HG03432 (cell line): ENCODE measurements at regions not wholly inside any gene's neighbourhood (a gene's known extent, or its start where the extent isn't known, plus 50 kb on each side); places are given as distances from the start of the nearest gene placed in this dataset.

Experiments
- ATAC-seq: cut with Tn5 transposase; IDR thresholded peaks from one replicate; pipeline ENCODE4 v1.9.1; 2021; ENCODE audit warnings: mild to moderate bottlenecking, moderate library complexity; ENCODE audit not compliant: unreplicated experiment

DNA sequence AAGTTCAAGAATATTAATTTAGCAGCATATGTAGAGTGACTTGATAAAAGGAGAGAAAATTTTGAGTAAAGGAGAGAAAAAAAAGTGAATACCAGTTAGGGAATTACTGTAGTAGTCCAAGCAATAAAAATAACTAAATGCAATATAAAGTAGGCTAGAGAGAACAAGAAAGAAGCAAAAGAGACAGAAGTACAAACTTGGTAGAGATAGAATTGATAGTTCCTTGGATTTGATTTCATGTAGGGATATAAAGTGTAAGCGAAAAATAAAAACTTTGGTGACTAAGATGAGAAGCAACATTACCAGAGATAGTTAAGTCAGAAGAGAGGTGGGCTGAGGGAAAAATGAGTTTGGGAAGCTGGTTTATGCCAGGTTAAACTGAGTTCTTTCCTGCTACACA lies 252.4 kb downstream of the SEC23A start:
- ATAC-seq, result no peak

DNA sequence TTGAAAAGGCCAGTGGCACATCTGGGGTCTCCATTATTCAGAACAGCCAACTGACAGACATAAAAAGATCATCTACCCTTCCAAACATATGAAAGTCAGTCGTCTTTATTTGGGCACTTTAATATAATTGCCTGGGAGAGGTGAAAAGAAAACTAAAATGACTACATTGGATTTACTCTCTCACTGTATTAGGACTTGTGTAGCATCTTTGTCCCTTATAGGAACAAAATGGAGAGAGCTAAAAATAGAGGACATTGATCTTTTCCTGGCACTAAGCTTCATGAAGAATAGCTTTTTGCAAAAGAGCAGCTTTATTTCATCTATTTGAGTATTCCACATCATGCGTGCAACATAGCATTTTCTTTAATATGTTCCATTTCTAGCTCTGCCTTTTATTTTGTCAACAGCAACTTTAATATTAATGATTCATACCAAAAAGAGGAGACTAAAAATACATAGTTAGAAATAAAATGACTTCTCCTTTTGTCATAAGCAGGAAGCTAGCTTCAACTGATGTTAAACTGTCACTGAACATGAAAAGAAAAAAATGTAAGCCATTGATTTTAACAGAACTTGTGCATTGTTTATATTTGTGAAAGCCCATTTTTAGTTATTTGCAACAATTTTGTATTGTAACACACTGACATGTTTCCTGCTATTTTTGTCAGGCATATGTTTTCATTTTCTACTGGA lies 254.6 kb downstream of the SEC23A start:
- no peak for ATAC-seq

DNA sequence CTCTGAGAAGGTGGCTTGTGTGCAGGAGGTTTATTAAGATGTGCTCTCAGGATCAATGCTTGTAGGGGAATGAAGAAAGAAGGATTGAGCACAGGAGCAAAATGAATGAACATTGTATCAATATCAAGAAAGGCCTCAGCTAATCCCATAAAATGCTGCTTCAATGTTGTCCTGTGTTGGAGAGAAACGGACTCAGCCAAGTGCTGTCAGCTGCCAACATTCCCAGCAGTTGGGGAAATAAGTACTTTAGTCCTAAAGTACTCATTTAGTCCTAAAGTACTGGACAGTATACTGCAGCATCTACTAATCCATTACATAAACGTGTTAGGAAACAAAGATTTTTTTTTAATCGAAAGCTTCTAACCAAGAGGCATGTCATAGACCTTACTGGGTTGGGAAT lies 255.9 kb downstream of the SEC23A start:
- no peak for ATAC-seq

DNA sequence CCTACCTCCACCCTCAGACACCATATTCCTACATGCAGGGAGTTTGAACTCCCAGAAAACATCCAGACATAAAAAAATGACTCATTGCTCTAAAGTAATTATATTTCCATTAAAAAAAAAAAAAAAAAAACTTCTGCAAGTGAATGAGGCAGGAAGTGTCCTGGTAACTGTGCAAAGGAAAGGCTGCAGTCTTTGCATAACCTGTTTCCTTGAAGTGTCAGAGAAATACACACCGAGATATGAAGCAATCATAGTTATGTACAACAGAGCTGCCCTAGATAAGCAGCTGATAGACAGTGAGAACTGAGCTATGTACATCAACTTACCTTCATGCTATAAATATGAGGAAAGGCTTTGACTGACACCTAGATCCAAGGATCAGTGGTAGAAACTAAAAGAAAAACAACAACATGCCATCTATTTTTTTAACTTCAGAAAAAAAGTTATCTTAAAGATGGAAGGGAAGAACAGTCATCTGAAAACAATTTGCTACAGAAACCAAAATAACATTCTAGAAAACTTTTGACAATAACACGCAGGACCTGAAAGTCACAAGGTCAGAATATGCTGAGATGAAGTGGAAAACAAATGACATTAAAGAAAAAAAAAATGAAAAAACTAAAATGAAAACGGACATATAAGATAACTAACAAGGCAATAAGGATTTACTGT lies 263.2 kb downstream of the SEC23A start:
- ATAC-seq, result no peak

DNA sequence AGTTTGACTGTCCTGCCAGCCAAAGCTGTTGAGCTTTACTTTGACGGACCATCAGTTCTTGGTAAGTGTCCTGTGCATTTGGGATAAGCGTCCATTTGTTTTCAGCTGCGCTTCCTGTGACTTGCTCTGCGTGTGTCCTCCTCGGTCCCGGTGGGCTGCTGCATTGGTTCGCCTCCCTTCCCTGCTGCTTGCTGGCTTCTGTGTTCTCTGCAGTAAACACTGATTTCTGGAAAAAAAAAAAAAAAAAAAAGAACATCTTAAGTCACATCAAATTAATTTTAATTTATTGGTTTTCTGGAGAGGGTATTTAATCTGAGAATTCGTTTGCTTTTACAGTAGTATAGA lies 264.1 kb downstream of the SEC23A start:
- no peak for ATAC-seq

DNA sequence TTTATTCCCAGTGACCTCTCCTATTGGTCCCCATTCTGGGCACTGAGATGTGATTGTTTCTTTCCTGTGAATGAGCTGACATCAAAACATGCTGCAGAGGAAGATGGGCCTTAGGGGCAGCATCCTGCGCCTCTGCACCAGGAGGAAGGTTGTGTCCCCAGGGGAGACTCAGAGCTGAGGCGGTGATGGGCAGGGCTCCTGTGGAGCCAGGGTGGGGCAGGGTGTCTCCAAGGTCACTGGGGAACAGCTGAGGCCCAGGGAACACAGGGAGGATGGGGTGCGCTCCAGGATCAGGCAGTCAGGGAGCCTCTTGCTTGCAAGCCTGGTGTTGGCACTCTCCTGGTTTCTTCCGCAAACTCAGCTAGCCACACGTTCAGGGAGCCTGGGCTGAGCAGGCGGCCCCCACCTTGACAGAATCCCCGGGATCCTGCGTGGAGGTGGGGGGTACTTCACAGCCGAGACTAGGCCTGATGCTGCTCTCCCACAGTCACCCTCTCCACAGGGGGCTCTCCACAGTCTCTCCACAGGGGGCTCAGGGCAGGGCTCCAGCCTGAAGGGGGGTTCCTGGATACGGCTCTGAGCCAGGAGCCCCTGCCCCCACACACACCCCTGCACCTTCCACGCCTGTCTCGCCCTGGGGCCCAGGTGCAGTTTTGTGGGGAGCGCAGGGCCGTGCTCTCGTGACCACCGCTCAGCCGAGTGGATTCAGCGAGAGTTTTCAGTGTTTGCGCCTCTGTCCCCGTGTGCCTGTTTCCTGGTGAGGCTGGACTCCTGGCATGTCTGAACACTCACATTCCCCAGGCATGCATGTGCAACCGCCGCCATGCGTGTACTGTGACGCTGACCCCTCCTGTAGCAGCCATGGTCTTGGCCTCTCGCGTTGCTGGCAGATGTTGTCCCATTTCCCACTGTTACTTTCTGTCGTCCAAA lies 264.7 kb downstream of the SEC23A start:
- ATAC-seq, result no peak

DNA sequence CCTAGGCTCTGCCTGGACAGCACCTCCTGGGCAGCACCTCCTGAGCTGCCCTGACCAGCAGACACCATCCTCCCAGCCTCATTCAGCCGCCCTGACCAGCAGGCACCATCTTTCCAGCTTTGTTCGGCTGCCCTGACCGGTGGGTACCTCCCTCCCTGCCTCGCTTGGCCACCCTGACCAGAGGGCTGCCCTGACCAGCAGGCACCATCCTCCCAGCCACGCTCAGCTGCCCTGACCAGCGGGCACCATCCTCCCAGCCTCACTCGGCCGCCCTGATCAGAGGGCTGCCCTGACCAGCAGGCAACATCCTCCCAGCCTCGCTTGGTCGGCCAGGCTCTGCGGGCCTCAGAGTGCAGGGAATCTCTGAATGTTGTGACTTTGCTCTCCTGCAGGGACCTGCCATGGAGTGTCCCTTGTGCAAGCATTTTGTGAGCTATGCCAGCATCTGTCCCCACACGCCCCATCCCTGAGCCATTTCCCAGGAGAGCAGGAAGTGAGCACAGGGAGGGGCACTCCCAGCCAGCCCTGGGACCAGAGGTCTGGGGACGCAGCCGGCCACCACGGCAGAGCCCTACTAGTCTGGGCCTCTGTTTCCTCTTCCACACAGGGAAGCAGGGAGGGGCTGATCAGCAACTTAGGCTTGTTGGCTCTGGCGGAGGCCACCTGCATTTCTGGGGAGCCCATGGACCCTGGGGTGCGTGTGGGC lies 265.5 kb downstream of the SEC23A start:
- no peak for ATAC-seq

DNA sequence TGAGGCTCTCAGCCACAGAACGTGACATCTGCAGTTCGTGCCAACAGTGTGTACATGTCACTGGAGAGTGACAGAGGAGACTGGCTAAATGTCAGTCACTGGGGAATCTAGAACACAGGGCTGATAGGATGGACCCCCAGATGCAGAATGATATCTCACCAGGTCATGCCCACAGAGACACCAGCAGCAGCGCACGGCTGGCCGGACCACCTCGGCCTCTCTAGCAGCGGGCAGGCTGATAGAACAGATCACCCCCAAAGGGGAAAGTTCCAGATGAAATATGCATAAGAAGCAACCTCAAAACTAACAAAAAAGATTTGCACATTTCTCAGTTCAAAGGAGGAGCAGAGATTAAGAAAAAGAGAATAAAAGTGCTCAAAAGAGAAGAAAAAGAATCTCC lies 266.5 kb downstream of the SEC23A start:
- ATAC-seq, result no peak

DNA sequence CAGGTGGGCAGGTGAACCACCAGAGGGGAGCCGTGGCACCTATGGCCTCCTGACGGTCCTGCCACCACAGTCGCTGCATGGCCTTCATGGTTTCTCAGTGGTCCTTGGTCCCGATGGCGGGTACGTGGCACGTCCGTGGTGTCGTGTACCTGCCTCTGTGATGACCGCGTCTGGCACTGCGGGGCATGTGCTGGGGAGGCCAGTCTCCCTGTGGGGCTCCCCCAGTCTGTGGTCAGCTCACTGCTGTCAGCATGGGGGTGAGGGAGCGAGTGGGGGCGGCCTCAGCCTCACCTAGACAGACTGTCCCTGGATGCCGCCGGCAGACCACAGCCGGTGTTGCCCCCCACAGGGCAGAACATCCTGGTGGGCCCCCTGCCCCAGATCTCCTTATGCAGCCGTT lies 267.2 kb downstream of the SEC23A start:
- no peak for ATAC-seq

DNA sequence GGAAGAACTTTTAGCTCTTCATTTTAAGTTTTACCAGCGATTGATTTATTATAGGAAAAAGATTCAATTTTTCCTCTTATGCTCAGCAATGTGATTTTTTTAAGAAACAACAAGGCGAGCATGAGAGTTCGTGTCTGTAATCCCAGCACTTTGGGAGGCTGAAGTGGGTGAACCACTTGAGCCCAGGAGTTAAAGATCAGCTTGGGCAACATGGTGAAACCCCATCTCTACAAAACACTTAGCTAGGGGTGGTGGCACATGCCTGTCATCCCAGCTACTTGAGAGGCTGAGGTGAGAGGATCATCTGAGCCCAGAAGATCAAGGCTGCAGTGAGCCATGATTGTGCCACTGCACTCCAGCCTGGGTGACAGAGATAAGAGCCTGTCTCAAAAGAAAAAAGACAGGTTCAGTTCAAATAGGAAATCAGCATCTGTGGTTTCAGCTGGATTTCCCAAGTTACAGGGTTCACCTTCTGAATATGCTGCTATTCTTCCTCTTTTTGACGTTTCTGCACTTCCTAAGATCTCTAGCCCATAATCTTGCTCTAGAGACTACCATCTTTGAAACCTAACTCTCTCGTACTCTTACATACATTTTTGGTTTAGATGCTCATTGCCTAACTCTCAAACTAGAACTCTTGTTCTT lies 274.7 kb downstream of the SEC23A start:
- ATAC-seq, result no peak

DNA sequence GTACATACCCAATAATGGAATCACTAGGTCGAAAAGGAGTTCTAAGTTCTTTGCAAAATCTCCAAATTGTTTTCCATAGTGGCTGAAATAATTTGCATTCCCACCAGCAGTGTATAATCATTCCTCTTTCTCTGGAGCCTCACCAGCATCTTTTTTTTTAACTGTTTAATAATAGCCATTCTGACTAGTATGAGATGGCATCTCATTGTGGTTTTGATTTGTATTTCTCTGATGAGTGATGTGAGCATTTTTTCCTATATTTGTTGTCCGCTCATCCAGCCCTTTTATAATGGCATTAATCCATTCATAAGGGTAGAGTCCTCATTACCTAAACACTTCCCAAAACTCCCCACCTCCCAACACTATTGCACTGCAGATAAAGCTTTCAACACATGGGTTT lies 278.3 kb downstream of the SEC23A start:
- ATAC-seq, result no peak

DNA sequence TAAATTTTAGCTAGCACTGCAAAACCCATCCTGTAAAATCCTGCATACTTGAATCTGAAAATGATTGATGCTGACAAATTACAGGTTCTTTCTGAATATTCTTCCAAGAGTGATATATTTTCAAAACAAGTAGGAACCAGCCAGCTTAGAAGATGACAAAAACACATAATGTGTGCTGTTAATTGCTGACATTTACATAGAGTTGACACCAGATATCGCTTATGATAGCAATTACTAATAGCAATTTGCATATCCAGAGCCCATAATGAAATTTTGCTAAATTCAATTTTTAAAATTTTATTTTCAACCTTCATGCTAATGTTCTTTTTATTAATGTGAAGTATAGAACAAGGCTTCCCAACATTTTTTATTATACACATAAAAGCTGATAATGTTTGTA lies 284.5 kb downstream of the SEC23A start:
- no peak for ATAC-seq

DNA sequence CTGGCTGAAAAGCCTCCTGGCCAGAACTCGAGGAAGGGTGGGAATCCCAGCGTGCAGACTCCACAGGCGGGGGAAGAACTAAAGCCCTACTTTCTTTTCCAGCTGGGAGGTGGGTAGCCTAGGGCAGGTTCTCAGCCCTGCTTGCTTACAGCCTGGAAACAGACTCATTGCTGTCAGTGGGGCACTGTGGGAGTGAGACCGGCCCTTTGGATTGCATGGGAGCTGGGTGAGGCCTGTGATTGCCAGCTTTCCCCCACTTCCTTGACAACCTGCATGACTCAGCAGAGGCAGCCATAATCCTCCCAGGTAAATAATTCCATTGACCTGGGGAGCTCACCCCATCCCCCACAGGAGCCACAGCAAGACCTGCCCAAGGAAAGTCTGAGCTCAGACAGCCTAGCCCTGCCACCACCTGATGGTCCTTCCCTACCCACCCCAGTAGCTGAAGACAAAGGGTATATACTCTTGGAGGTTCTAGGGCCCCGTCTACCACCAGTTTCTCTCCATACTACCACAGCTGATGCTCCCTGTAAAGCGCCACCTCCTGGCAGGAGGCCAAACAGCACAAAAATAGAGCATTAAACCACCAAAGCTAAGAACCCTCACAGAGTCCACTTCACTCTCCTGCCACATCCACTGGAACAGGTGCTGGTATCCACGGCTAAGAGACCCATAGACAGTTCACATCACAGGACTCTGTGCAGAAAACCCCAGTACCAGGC lies 294.1 kb downstream of the SEC23A start:
- ATAC-seq, result no peak

DNA sequence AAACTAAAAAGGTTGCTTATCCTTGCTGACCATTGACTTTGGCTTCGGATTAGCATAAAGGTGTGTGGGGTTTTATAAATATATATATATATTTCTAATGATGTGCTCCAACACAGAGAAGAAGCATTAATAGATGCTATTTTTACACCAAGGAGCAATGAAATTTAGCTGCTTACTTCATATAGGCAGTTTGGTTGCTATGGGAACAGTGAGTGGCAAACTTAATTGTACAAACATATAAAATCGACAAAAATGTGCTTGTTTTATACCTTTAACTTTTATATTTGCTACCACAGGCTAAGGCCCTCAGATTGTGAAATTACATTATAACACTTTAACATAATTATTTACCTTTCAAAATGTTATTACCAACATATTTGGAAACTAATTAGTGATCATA lies 303.4 kb downstream of the SEC23A start:
- ATAC-seq, result no peak

DNA sequence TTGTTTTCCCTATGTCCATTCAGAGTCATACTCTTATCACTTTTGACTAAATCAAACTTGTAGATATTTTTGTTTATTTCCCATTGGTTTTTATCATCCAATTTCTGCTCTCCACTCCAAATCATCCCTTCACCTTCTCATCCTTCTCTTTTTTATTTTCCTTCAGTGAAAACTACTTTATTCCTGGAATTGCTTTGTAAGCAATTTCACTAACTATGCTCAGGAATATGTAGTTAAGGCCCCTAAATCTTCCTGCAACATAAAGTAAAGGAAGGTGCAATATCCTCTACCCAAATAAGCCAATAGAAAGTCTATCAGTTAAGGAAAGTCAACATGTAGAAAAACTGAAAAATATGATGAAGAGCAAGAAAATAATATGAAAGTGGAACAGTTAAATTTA lies 308.4 kb downstream of the SEC23A start:
- no peak for ATAC-seq

DNA sequence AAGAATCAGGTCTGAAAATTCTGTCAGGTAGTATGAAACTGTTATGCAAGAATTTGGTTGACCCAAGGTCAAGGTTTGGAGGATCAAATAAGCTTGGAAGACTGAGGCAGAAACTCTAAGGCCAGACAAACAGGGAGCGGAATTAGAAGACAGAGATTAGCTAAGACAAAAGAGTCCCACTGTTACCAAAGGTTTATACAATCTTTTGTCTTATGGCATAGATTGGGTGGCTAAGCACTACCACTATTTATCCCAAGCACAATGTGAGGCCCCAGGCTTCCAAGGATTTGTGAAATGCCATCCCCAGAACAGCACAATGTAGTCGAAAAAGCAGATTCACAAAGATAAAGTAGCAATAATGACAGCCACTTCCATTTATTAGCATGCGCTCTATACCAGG lies 311.2 kb downstream of the SEC23A start:
- no peak for ATAC-seq

DNA sequence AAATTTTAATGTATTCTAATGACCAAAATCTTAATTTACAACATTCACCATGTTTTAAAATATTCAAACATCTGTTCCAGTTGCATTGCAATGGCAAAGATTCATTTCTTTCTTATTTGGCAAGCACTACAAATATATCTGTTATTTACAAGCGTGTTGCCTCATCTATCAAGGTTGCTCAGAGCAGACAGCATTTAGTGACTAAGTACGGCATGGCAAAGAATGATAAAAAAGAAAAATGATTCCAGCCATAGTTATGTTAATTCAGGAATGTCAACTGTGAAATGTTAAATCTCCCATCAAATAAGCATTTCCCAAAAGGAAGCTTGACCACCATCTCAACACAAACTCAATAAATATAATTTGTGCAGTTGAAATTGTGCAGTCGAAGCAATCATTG lies 312.1 kb downstream of the SEC23A start:
- ATAC-seq, result no peak

DNA sequence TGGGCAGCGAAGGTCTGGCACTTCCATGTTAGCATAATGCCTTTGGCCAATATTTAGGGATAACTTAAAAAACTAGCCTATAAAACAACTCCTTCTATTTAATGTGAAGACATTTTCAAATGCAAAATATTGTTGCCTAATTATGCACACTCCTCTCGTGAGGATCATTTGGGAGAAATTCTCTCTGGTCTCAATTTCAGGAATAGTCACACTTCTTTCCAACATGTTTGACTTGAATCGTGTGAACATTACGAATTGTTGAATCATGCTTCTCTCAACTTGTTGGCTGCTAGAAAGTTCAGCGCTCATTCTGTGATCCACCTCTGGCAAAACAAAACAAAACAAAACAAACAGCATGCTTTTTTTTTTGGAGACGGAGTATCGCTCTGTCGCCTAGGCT lies 313.2 kb downstream of the SEC23A start:
- ATAC-seq, result no peak

DNA sequence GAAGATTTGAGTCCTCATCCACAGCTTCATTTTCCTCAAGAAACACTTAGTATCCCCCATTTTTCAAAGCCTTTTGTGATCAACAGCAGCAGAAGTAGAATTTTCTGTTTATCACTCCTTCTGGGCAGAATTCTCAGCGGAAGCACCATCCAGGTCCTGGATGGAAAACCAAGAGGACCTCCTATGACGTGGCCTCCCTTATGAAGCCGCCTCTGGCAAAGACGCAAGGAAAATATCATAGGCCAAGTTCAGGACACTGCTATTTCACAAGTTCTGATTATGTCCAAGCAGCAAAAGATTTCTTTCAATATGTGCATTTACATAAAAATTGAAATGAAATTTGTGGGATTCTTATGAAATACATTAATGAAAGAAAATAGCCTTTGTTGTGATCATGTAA lies 315.0 kb downstream of the SEC23A start:
- ATAC-seq, result no peak

DNA sequence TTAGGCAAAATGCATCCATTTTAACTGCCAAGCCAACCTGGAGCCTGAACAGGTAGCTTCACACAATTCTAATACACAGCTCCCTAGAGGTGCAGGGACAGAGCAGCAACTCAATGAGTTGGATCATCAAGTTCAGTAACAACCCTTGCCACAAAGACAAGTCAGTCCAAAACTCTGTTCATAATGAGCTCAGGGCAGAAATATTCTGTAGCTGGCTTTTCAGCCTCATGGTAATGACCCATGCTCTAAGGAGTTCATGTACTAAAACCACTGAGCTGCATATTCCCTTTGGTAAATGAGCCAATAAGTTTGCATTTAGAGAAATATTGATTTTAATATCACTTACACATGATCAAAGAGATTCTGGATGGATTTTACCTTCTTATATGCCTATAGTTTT lies 316.1 kb downstream of the SEC23A start:
- ATAC-seq, result no peak
